ENCODE measurements at regions not wholly inside any gene's neighbourhood (a gene's known extent, or its start where the extent isn't known, plus 50 kb on each side); places are given as distances from the start of the nearest gene placed in this dataset.

GRCh38 chr12:128170181-128170580, 96.8 kb upstream of the TMEM132C start:
- TF ChIP-seq CTCF (conservative IDR thresholded peaks at IDR 0.05 in 1 of 2, IDR thresholded peaks at IDR 0.05 in 1 of 2; ENCODE audit: extremely low read depth in 1 of 2, insufficient read depth in 1 of 2, low read depth in 1 of 2, low read length in 2 of 2) (no peak), EZH2 (IDR thresholded peaks at IDR 0.05; ENCODE audit: borderline replicate concordance, low read length) (no peak)

All from mammary epithelial cell (primary cell).